DOHH2 (cell line): ENCODE measurements at regions not wholly inside any gene's neighbourhood (a gene's known extent, or its start where the extent isn't known, plus 50 kb on each side); places are given as distances from the start of the nearest gene placed in this dataset.
"Not testable (repeated sequence)": the region's sequence is repeated elsewhere in the genome, so short reads cannot be mapped to it uniquely, and the experiment has no call there.

ENCODE experiments used
- H3F3A ChIP-seq: fragments of 200-600 bp; sonication (generic), shearing (Covaris generic); 2 replicates; pipeline ENCODE4 v1.6.0; 2016; ENCODE audit warnings: antibody characterized with exemption, mild to moderate bottlenecking; ENCODE audit not compliant: control insufficient read depth, insufficient read depth
- H3K27ac ChIP-seq: fragments of 200-600 bp; sonication (generic); 2 replicates; pipeline ENCODE4 v1.5.1; 2014; ENCODE audit warnings: low read depth, mild to moderate bottlenecking, low read length, moderate library complexity
- H3K27me3 ChIP-seq: fragments of 200-600 bp; sonication (generic); 2 replicates; pipeline ENCODE4 v1.6.1; 2014; ENCODE audit warnings: mild to moderate bottlenecking, low read length, mixed read lengths; ENCODE audit not compliant: control insufficient read depth
- H3K36me3 ChIP-seq: fragments of 200-600 bp; sonication (generic); 2 replicates; pipeline ENCODE4 v1.6.1; 2014; ENCODE audit warnings: mild to moderate bottlenecking, low read length, moderate library complexity, mixed read lengths; ENCODE audit not compliant: control insufficient read depth
- H3K4me1 ChIP-seq: fragments of 200-600 bp; sonication (generic); 2 replicates; pipeline ENCODE4 v1.6.1; 2014; ENCODE audit warnings: mild to moderate bottlenecking, low read length, mixed read lengths; ENCODE audit not compliant: control insufficient read depth
- H3K4me2 ChIP-seq: fragments of 200-600 bp; sonication (generic); 2 replicates; pipeline ENCODE4 v1.6.0; 2014; ENCODE audit warnings: mild to moderate bottlenecking, low read length, moderate library complexity
- H3K4me3 ChIP-seq: fragments of 200-600 bp; sonication (generic); 2 replicates; pipeline ENCODE4 v1.5.1; 2014; ENCODE audit warnings: mild to moderate bottlenecking, low read length, mixed read lengths
- H3K79me2 ChIP-seq: fragments of 200-600 bp; sonication (generic); 2 replicates; pipeline ENCODE4 v1.6.1; 2014; ENCODE audit warnings: mild to moderate bottlenecking, low read length, mixed read lengths; ENCODE audit not compliant: control insufficient read depth
- H3K9me2 ChIP-seq: fragments of 200-600 bp; sonication (generic); replicated peaks from 2 replicates; pipeline ENCODE4 v1.6.1; 2014; ENCODE audit warnings: mild to moderate bottlenecking, low read length, mixed read lengths; ENCODE audit not compliant: control insufficient read depth
- H3K9me3 ChIP-seq: fragments of 200-600 bp; sonication (generic); 2 replicates; pipeline ENCODE4 v1.6.1; 2014; ENCODE audit warnings: antibody characterized with exemption, low read length, mixed read lengths; ENCODE audit not compliant: control insufficient read depth, insufficient read depth
- H4K20me1 ChIP-seq: fragments of 200-600 bp; sonication (generic); 2 replicates; pipeline ENCODE4 v1.6.0; 2014; ENCODE audit warnings: low read depth, mild to moderate bottlenecking, antibody characterized with exemption, low read length, moderate library complexity; ENCODE audit not compliant: control insufficient read depth, insufficient read depth
- EZH2phosphoT487 ChIP-seq: fragments of 200-600 bp; sonication (generic); IDR thresholded peaks from 2 replicates; pipeline ENCODE4 v1.6.1; 2017; ENCODE audit warnings: borderline replicate concordance, mild to moderate bottlenecking, antibody characterized with exemption, low read length, moderate library complexity, mixed read lengths
- TF ChIP-seq, protein P1 (sequence below): fragments of 200-600 bp; sonication (generic); IDR thresholded peaks from one replicate; pipeline ENCODE4 v1.5.1; 2014; ENCODE audit warnings: antibody characterized with exemption, mild to moderate bottlenecking, low read depth, low read length; ENCODE audit not compliant: poor library complexity, severe bottlenecking

DNA sequence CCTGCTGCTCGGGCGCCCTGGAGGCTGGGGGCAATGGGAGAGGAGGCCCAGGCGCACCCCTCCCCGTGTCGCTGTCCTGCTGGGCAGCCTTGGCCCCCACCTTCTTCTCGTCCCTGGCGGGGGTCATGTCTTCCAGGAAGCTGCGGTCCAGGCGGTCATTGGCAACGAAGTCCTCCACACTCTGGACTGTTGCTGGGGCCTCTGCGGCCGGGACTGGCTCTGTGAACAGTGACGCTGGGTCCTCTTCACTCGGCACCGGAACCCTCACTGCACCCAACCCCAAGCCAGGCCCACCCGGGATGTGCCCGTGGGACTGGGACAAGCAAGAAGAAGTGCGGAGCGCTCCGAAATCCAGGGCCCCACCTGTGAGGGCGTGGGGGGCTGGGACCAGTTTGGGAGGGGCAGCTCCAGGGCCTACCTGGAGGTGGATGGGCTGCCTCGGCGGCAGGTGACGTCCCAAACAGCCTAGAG is 308.0 kb downstream of the CCDC74A start:
- Histone ChIP-seq H4K20me1 (no peaks in the 10 kb centered on the region), H3K27ac (no peak overlapping the region), H3F3A (no peaks in the 10 kb centered on the region), H3K27me3 (no peaks in the 10 kb centered on the region), H3K9me3 (no peaks in the 10 kb centered on the region), H3K4me3 (no peak overlapping the region), H3K4me2 (no peak overlapping the region), H3K4me1 (no peaks in the 10 kb centered on the region), H3K9me2 (no peaks in the 10 kb centered on the region), H3K36me3 (no peaks in the 10 kb centered on the region), H3K79me2 (no peaks in the 10 kb centered on the region)
- no peak for TF ChIP-seq EZH2phosphoT487
- TF ChIP-seq, protein P1, sequence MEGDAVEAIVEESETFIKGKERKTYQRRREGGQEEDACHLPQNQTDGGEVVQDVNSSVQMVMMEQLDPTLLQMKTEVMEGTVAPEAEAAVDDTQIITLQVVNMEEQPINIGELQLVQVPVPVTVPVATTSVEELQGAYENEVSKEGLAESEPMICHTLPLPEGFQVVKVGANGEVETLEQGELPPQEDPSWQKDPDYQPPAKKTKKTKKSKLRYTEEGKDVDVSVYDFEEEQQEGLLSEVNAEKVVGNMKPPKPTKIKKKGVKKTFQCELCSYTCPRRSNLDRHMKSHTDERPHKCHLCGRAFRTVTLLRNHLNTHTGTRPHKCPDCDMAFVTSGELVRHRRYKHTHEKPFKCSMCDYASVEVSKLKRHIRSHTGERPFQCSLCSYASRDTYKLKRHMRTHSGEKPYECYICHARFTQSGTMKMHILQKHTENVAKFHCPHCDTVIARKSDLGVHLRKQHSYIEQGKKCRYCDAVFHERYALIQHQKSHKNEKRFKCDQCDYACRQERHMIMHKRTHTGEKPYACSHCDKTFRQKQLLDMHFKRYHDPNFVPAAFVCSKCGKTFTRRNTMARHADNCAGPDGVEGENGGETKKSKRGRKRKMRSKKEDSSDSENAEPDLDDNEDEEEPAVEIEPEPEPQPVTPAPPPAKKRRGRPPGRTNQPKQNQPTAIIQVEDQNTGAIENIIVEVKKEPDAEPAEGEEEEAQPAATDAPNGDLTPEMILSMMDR = no peak

GRCh38 chr2:131836116-131836515 is 308.4 kb downstream of the CCDC74A start:
- not testable (repeated sequence) for H3K27me3 ChIP-seq, H3K9me2 ChIP-seq, H3F3A ChIP-seq, H3K36me3 ChIP-seq, H3K79me2 ChIP-seq, H3K4me1 ChIP-seq, H3K4me3 ChIP-seq, H3K9me3 ChIP-seq, H3K27ac ChIP-seq, H3K4me2 ChIP-seq, H4K20me1 ChIP-seq

- H4K20me1 ChIP-seq, H3K9me3 ChIP-seq, H3K4me2 ChIP-seq, H3K4me3 ChIP-seq, H3K79me2 ChIP-seq, H3K36me3 ChIP-seq, H3K27me3 ChIP-seq, H3K9me2 ChIP-seq, H3K27ac ChIP-seq, H3K4me1 ChIP-seq, H3F3A ChIP-seq: not testable (repeated sequence)
Measured at GRCh38 chr2:131844044-131844443, 316.4 kb downstream of the CCDC74A start.

GRCh38 chr2:131856202-131856601 is 305.6 kb downstream of the ANKRD30BL start:
- not testable (repeated sequence) for H3K27ac ChIP-seq, H3K27me3 ChIP-seq, H3K4me1 ChIP-seq, H3K4me3 ChIP-seq, H4K20me1 ChIP-seq, H3K4me2 ChIP-seq, H3F3A ChIP-seq, H3K9me3 ChIP-seq, H3K79me2 ChIP-seq, H3K9me2 ChIP-seq, H3K36me3 ChIP-seq

DNA sequence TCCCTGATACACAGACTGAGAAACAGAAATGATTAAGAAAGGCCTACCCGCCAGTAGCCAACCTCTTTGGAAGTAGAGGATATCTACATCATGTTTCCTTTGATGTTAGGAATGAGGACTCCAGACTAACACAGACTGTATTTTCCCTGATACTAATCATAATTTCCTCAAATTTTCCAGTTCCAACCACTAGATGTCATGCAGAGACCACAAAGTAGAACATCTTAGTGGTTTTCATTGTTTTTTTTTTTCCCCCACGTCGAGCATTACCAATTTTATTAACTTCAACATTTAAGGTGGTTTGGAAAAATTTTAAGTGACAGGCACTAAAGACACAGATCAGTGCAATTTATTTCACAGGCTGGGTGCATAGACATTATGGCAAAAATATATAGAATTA is 303.6 kb downstream of the ANKRD30BL start:
- H3K36me3 ChIP-seq, H3K79me2 ChIP-seq, H3K4me3 ChIP-seq, H4K20me1 ChIP-seq, H3K9me2 ChIP-seq, H3K4me1 ChIP-seq, H3K4me2 ChIP-seq, H3K27ac ChIP-seq, H3K9me3 ChIP-seq, H3F3A ChIP-seq, H3K27me3 ChIP-seq: not testable (repeated sequence)
- TF ChIP-seq, protein P1 = peak; percentile 26
